Keratinocyte (primary cell): ENCODE measurements at regions not wholly inside any gene's neighbourhood (a gene's known extent, or its start where the extent isn't known, plus 50 kb on each side); places are given as distances from the start of the nearest gene placed in this dataset.

Source experiments
- CTCF ChIP-seq, 3 experiments: IDR thresholded peaks in 1 of 3; conservative IDR thresholded peaks in 1 of 3; optimal IDR thresholded peaks in 1 of 3; 2 replicates in 2 of 3; 3 replicates in 1 of 3; pipeline versions ENCODE3 to v1.5.1; 2011; ENCODE audit warnings: low read length in 3 of 3, mild to moderate bottlenecking in 3 of 3, moderate library complexity in 2 of 3, control low read depth in 1 of 3, inconsistent platforms in 1 of 3; ENCODE audit not compliant: insufficient read depth in 2 of 3; ENCODE audit errors: extremely low read depth in 1 of 3
- EZH2 ChIP-seq: IDR thresholded peaks from one replicate; pipeline ENCODE4 v1.6.1; 2012; ENCODE audit warnings: inconsistent platforms, mild to moderate bottlenecking, low read length, moderate library complexity

DNA sequence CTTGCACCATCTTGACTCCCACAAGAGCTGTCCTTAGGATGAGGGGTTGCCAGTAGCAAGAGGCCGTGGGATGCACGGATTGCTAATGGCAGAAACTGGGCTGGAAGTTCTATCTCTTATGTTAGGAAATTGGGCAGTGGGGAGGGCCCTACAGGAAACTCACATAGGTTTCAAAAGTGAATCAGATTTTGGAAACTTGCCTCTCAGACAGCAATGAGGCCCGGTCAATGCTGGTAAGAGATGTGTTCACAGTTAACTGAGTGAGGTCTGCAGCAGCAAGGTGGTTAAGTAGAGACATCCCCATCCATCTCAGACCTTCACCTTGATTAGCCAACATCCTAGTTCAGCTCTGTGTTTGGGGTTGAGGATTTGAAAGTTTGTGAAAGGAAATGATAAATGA lies 164.7 kb downstream of the ABCA8 start:
- TF ChIP-seq EZH2, result no peak
- no peak for TF ChIP-seq CTCF (optimal IDR thresholded peaks at IDR 0.05 in 1 of 3, IDR thresholded peaks at IDR 0.05 in 1 of 3, conservative IDR thresholded peaks at IDR 0.05 in 1 of 3; ENCODE audit: extremely low read depth in 1 of 3, insufficient read depth in 2 of 3, low read length in 3 of 3)
